ENCODE measurements at regions not wholly inside any gene's neighbourhood (a gene's known extent, or its start where the extent isn't known, plus 50 kb on each side); places are given as distances from the start of the nearest gene placed in this dataset.

GRCh38 chr12:107431942-107432341, 253.7 kb upstream of the PWP1 start:
- TF ChIP-seq RARB (CRISPR knock-in tag; IDR thresholded peaks at IDR 0.05) (no peak), ESRRG (CRISPR knock-in tag; IDR thresholded peaks at IDR 0.05) (no peak), ARNTL (CRISPR knock-in tag; IDR thresholded peaks at IDR 0.05; ENCODE audit: borderline replicate concordance, low read depth) (no peak), ZFP3 (CRISPR knock-in tag; IDR thresholded peaks at IDR 0.05) (no peak), GLIS3 (CRISPR knock-in tag; IDR thresholded peaks at IDR 0.05) (no peak), PPARA (CRISPR knock-in tag; IDR thresholded peaks at IDR 0.05; ENCODE audit: borderline replicate concordance) (no peak), CSDC2 (CRISPR knock-in tag; IDR thresholded peaks at IDR 0.05) (no peak), CREB5 (CRISPR knock-in tag; IDR thresholded peaks at IDR 0.05; ENCODE audit: low read depth) (no peak), PATZ1 (CRISPR knock-in tag; IDR thresholded peaks at IDR 0.05; ENCODE audit: borderline replicate concordance) (no peak), CSRNP3 (CRISPR knock-in tag; IDR thresholded peaks at IDR 0.05) (no peak), TOX (CRISPR knock-in tag; IDR thresholded peaks at IDR 0.05; ENCODE audit: borderline replicate concordance) (no peak), POU6F1 (CRISPR knock-in tag; IDR thresholded peaks at IDR 0.05; ENCODE audit: borderline replicate concordance, low read depth) (no peak)
